Keratinocyte (primary cell): ENCODE measurements at regions not wholly inside any gene's neighbourhood (a gene's known extent, or its start where the extent isn't known, plus 50 kb on each side); places are given as distances from the start of the nearest gene placed in this dataset.

Experiments
- DNase-seq: peaks from one replicate; pipeline ENCODE4 v3.0.0-alpha.2; 2011; ENCODE audit warnings: low read depth, missing footprints, low spot score
- FAIRE-seq: peaks from 2 replicates; lab custom pipeline; 2011; peaks lifted over from hg19 to GRCh38; lab: Jason Lieb, UNC
- H2AFZ ChIP-seq: 2 replicates; pipeline ENCODE4 v1.6.0; 2012; ENCODE audit warnings: low read length, control low read depth, inconsistent platforms; ENCODE audit not compliant: control insufficient read depth
- H3K27ac ChIP-seq: 2 replicates; pipeline ENCODE4 v1.5.1; 2011; ENCODE audit warnings: low read length; ENCODE audit not compliant: control insufficient read depth, insufficient read depth
- H3K27me3 ChIP-seq: 3 replicates; pipeline ENCODE4 v1.6.0; 2011; ENCODE audit warnings: low read length; ENCODE audit not compliant: control insufficient read depth, insufficient read depth; ENCODE audit errors: extremely low read depth
- H3K36me3 ChIP-seq, 2 experiments: 2 replicates in 1 of 2; 3 replicates in 1 of 2; pipeline ENCODE4 v1.5.1; 2011; ENCODE audit warnings: low read length in 2 of 2, mild to moderate bottlenecking in 1 of 2; ENCODE audit not compliant: control insufficient read depth in 2 of 2, insufficient read depth in 2 of 2; ENCODE audit errors: extremely low read depth in 1 of 2
- H3K4me1 ChIP-seq: 3 replicates; pipeline ENCODE4 v1.5.1; 2011; ENCODE audit warnings: low read length; ENCODE audit not compliant: control insufficient read depth, insufficient read depth; ENCODE audit errors: extremely low read depth
- H3K4me2 ChIP-seq: 3 replicates; pipeline ENCODE4 v1.6.0; 2011; ENCODE audit warnings: low read depth, low read length; ENCODE audit not compliant: control insufficient read depth, insufficient read depth; ENCODE audit errors: extremely low read depth
- H3K4me3 ChIP-seq, 3 experiments: fragments of 200-600 bp in 1 of 3; sonication (generic) in 1 of 3; 2 replicates in 2 of 3; 3 replicates in 1 of 3; pipeline ENCODE4 v1.5.1; 2011 to 2016; ENCODE audit warnings: low read length in 3 of 3, mild to moderate bottlenecking in 3 of 3, control low read depth in 2 of 3, inconsistent platforms in 1 of 3, low read depth in 1 of 3, mixed read lengths in 1 of 3, mixed run types in 1 of 3, moderate library complexity in 1 of 3; ENCODE audit not compliant: control insufficient read depth in 2 of 3, insufficient read depth in 2 of 3; ENCODE audit errors: extremely low read depth in 1 of 3
- H3K79me2 ChIP-seq: 2 replicates; pipeline ENCODE4 v1.6.0; 2012; ENCODE audit warnings: low read length; ENCODE audit not compliant: control insufficient read depth, insufficient read depth
- H3K9ac ChIP-seq: 3 replicates; pipeline ENCODE4 v1.6.0; 2011; ENCODE audit warnings: low read length; ENCODE audit not compliant: control insufficient read depth, insufficient read depth; ENCODE audit errors: extremely low read depth
- H3K9me1 ChIP-seq: 3 replicates; pipeline ENCODE4 v1.6.0; 2011; ENCODE audit warnings: low read length; ENCODE audit not compliant: control insufficient read depth, insufficient read depth; ENCODE audit errors: extremely low read depth
- H3K9me3 ChIP-seq: 2 replicates; pipeline ENCODE4 v1.5.1; 2012; ENCODE audit warnings: low read depth, low read length; ENCODE audit not compliant: control insufficient read depth
- H4K20me1 ChIP-seq: 3 replicates; pipeline ENCODE4 v1.6.0; 2011; ENCODE audit warnings: low read length; ENCODE audit not compliant: control insufficient read depth, insufficient read depth; ENCODE audit errors: extremely low read depth
- EZH2 ChIP-seq: IDR thresholded peaks from one replicate; pipeline ENCODE4 v1.6.1; 2012; ENCODE audit warnings: inconsistent platforms, mild to moderate bottlenecking, low read length, moderate library complexity
- dilution Hi-C: fragments of 300-500 bp; cut with MboI; formaldehyde crosslinking; loops from one replicate; pipeline ENCODE4 v1.7.0; 2020; ENCODE audit warnings: low sequenced_read_pairs; ENCODE audit not compliant: extremely low pct_ligation_motif_present
- TF ChIP-seq, protein P1 (sequence below), 3 experiments: IDR thresholded peaks in 1 of 3; conservative IDR thresholded peaks in 1 of 3; optimal IDR thresholded peaks in 1 of 3; 2 replicates in 2 of 3; 3 replicates in 1 of 3; pipeline versions ENCODE3 to v1.5.1; 2011; ENCODE audit warnings: low read length in 3 of 3, mild to moderate bottlenecking in 3 of 3, moderate library complexity in 2 of 3, control low read depth in 1 of 3, inconsistent platforms in 1 of 3; ENCODE audit not compliant: insufficient read depth in 2 of 3; ENCODE audit errors: extremely low read depth in 1 of 3

DNA sequence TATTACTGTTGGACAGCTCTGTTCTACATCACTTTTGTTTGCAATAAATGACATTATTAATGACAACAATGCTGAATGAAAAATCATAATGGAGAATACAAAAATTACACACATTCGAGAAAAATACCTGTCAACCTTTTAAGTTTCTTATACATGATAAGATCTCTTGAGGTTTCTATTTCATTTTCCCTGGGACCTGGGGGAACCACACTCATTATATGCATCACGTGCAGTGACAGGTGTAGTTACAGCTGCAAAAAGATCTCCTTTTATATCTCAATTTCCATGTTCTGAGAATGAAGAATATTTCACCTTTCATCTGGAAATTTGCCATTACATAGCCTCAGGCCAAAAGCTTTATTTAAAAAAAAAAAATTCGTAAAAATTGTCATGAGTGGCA lies 1347.0 kb upstream of the AGA start:
- H3K27ac ChIP-seq = no peak overlapping the region
- FAIRE-seq = no peak
- no peaks in the 10 kb centered on the region for H3K27me3 ChIP-seq
- no peaks in the 10 kb centered on the region for H3K36me3 ChIP-seq
- dilution Hi-C loops = no loop called here
- DNase-seq = no peak
- no peak overlapping the region for H3K4me3 ChIP-seq
- no peaks in the 10 kb centered on the region for H3K79me2 ChIP-seq
- no peaks in the 10 kb centered on the region for H4K20me1 ChIP-seq
- H3K4me1 ChIP-seq = no peaks in the 10 kb centered on the region
- no peak overlapping the region for H3K9ac ChIP-seq
- H3K4me2 ChIP-seq = no peak overlapping the region
- TF ChIP-seq, protein P1, sequence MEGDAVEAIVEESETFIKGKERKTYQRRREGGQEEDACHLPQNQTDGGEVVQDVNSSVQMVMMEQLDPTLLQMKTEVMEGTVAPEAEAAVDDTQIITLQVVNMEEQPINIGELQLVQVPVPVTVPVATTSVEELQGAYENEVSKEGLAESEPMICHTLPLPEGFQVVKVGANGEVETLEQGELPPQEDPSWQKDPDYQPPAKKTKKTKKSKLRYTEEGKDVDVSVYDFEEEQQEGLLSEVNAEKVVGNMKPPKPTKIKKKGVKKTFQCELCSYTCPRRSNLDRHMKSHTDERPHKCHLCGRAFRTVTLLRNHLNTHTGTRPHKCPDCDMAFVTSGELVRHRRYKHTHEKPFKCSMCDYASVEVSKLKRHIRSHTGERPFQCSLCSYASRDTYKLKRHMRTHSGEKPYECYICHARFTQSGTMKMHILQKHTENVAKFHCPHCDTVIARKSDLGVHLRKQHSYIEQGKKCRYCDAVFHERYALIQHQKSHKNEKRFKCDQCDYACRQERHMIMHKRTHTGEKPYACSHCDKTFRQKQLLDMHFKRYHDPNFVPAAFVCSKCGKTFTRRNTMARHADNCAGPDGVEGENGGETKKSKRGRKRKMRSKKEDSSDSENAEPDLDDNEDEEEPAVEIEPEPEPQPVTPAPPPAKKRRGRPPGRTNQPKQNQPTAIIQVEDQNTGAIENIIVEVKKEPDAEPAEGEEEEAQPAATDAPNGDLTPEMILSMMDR (optimal IDR thresholded peaks at IDR 0.05 in 1 of 3, IDR thresholded peaks at IDR 0.05 in 1 of 3, conservative IDR thresholded peaks at IDR 0.05 in 1 of 3; ENCODE audit: extremely low read depth in 1 of 3, insufficient read depth in 2 of 3, low read length in 3 of 3) = no peak
- TF ChIP-seq EZH2 = no peak
- H2AFZ ChIP-seq = no peak overlapping the region
- no peaks in the 10 kb centered on the region for H3K9me3 ChIP-seq
- H3K9me1 ChIP-seq = no peaks in the 10 kb centered on the region

- no peaks in the 10 kb centered on the region for H3K27me3 ChIP-seq
- no peak overlapping the region for H2AFZ ChIP-seq
- no peak overlapping the region for H3K9ac ChIP-seq
- H3K79me2 ChIP-seq = no peaks in the 10 kb centered on the region
- H3K4me1 ChIP-seq = no peaks in the 10 kb centered on the region
- no peaks in the 10 kb centered on the region for H3K9me3 ChIP-seq
- no peaks in the 10 kb centered on the region for H4K20me1 ChIP-seq
- H3K36me3 ChIP-seq = no peaks in the 10 kb centered on the region
- TF ChIP-seq EZH2 = no peak
- TF ChIP-seq, protein P1 (optimal IDR thresholded peaks at IDR 0.05 in 1 of 3, IDR thresholded peaks at IDR 0.05 in 1 of 3, conservative IDR thresholded peaks at IDR 0.05 in 1 of 3; ENCODE audit: extremely low read depth in 1 of 3, insufficient read depth in 2 of 3, low read length in 3 of 3) = no peak
- no peaks in the 10 kb centered on the region for H3K9me1 ChIP-seq
- FAIRE-seq (no peak), DNase-seq (no peak)
- H3K27ac ChIP-seq = no peak overlapping the region
- H3K4me3 ChIP-seq = no peak overlapping the region
- dilution Hi-C loops = no loop called here
- H3K4me2 ChIP-seq = no peak overlapping the region
Measured at GRCh38 chr4:178799204-178799603, 1357.0 kb upstream of the AGA start.
